A549 (cell line): ENCODE measurements at regions not wholly inside any gene's neighbourhood (a gene's known extent, or its start where the extent isn't known, plus 50 kb on each side); places are given as distances from the start of the nearest gene placed in this dataset.

ENCODE experiments used
- CHD2 ChIP-seq: fragments of 150-350 bp; IDR thresholded peaks from 2 replicates; pipeline ENCODE4 v1.6.1; 2014; ENCODE audit warnings: low read length; ENCODE audit not compliant: partially characterized antibody
- TF ChIP-seq, protein P1 (sequence below): fragments of 200-600 bp; sonication (generic); IDR thresholded peaks from 2 replicates; pipeline ENCODE4 v1.6.1; 2016; ENCODE audit warnings: antibody characterized with exemption, mild to moderate bottlenecking, moderate library complexity
- TF ChIP-seq, protein P2 (sequence below): fragments of >200 bp; sonication (Bioruptor Twin); formaldehyde crosslinking; IDR thresholded peaks from 3 replicates; pipeline ENCODE4 v1.5.1; 2016

DNA sequence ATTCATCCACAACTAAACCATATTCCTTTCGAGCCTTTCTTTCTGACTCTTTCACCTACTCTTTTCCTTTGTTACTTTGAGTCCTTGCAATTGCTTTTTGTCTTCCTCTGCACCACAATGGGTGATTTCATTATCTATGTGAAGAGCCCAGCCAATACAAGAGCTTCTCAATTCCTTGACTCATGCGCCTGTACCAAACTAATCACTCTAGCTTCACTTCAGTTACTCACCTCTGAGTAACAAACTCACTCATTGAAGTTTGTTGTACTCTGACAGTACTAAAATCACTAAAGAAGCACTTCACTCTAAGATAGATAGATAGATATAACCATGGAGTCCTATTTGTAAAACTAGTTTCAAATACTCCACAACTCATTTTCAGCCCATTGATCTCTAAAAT is 191.7 kb upstream of the EPHA5 start:
- TF ChIP-seq CHD2: no peak
- TF ChIP-seq, protein P1, sequence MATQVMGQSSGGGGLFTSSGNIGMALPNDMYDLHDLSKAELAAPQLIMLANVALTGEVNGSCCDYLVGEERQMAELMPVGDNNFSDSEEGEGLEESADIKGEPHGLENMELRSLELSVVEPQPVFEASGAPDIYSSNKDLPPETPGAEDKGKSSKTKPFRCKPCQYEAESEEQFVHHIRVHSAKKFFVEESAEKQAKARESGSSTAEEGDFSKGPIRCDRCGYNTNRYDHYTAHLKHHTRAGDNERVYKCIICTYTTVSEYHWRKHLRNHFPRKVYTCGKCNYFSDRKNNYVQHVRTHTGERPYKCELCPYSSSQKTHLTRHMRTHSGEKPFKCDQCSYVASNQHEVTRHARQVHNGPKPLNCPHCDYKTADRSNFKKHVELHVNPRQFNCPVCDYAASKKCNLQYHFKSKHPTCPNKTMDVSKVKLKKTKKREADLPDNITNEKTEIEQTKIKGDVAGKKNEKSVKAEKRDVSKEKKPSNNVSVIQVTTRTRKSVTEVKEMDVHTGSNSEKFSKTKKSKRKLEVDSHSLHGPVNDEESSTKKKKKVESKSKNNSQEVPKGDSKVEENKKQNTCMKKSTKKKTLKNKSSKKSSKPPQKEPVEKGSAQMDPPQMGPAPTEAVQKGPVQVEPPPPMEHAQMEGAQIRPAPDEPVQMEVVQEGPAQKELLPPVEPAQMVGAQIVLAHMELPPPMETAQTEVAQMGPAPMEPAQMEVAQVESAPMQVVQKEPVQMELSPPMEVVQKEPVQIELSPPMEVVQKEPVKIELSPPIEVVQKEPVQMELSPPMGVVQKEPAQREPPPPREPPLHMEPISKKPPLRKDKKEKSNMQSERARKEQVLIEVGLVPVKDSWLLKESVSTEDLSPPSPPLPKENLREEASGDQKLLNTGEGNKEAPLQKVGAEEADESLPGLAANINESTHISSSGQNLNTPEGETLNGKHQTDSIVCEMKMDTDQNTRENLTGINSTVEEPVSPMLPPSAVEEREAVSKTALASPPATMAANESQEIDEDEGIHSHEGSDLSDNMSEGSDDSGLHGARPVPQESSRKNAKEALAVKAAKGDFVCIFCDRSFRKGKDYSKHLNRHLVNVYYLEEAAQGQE: no peak
- TF ChIP-seq, protein P2, sequence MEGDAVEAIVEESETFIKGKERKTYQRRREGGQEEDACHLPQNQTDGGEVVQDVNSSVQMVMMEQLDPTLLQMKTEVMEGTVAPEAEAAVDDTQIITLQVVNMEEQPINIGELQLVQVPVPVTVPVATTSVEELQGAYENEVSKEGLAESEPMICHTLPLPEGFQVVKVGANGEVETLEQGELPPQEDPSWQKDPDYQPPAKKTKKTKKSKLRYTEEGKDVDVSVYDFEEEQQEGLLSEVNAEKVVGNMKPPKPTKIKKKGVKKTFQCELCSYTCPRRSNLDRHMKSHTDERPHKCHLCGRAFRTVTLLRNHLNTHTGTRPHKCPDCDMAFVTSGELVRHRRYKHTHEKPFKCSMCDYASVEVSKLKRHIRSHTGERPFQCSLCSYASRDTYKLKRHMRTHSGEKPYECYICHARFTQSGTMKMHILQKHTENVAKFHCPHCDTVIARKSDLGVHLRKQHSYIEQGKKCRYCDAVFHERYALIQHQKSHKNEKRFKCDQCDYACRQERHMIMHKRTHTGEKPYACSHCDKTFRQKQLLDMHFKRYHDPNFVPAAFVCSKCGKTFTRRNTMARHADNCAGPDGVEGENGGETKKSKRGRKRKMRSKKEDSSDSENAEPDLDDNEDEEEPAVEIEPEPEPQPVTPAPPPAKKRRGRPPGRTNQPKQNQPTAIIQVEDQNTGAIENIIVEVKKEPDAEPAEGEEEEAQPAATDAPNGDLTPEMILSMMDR: no peak
